Prostate gland (tissue), 2 donors: ENCODE measurements at regions not wholly inside any gene's neighbourhood (a gene's known extent, or its start where the extent isn't known, plus 50 kb on each side); places are given as distances from the start of the nearest gene placed in this dataset.

Experiments
- CTCF ChIP-seq, 4 experiments: fragments of 200-600 bp in 2 of 4; fragments of 450-650 bp in 2 of 4; sonication (generic) in 2 of 4; IDR thresholded peaks; 1 replicate in 3 of 4; 2 replicates in 1 of 4; pipeline ENCODE4 v1.5.1; 2016 to 2019; ENCODE audit warnings: antibody characterized with exemption in 4 of 4, mild to moderate bottlenecking in 2 of 4, moderate library complexity in 2 of 4
- POLR2A ChIP-seq: fragments of 450-650 bp; IDR thresholded peaks from one replicate; pipeline ENCODE4 v1.6.1; 2016; ENCODE audit warnings: antibody characterized with exemption, mild to moderate bottlenecking

DNA sequence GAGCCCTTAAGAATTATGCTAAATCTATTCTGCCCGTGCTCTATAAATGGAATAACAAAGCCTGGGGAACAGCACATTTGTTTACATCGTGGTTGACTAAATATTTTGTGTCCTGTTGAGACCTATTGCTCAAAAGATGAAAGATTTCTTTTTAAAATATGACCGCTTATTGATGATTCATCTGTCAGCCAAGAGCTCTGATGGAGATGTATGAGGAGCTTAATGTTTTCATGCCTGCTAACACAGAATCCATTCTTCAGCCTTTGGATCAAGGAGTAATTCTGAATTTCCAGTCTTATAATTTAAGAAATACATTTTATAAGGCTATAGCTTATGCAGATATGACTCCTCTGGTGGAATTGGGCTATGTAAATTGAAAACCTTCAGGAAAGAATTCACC is 271.3 kb upstream of the FAT4 start:
- TF ChIP-seq POLR2A, result no peak
- TF ChIP-seq CTCF (IDR thresholded peaks at IDR 0.05), result no peak
